ENCODE measurements at regions not wholly inside any gene's neighbourhood (a gene's known extent, or its start where the extent isn't known, plus 50 kb on each side); places are given as distances from the start of the nearest gene placed in this dataset.

- H3K27me3 ChIP-seq (replicated peaks in 1 of 2; ENCODE audit: control insufficient read depth in 2 of 2, insufficient read depth in 2 of 2, low read length in 1 of 2): no peaks in the 10 kb centered on the region
- ChIA-PET CTCF (no interaction called here), SMC1A (ENCODE audit: uncharacterized antibody, unreplicated experiment) (interaction anchor here (0.6 to 22.8 kb wide), 8 partner anchors 8 to 49 kb away, joined by 3 to 328 read pairs (median 6); no protein-coding TSS in a partner anchor), RAD21 (ENCODE audit: unreplicated experiment) (interaction anchor here (0.8 to 2.7 kb wide), 9 partner anchors 11 to 42 kb away, joined by 3 to 11 read pairs (median 4); no protein-coding TSS in a partner anchor), POLR2A (interaction anchor here (1.4 kb wide), 1 partner anchor 18 kb away, joined by 4 read pairs; no protein-coding TSS in a partner anchor)
- H3K79me2 ChIP-seq (ENCODE audit: control insufficient read depth, insufficient read depth, low read length): no peaks in the 10 kb centered on the region
- no peaks in the 10 kb centered on the region for H3K36me3 ChIP-seq (ENCODE audit: control insufficient read depth in 2 of 2, insufficient read depth in 2 of 2, low read length in 1 of 2)
- H3K9me3 ChIP-seq (replicated peaks; ENCODE audit: control insufficient read depth, insufficient read depth, low read length): no peaks in the 10 kb centered on the region
- BruUV-seq (replicated peaks): no TSS peak
- H3K4me2 ChIP-seq (ENCODE audit: control insufficient read depth, insufficient read depth): no peak overlapping the region
- ATAC-seq (no peak), FAIRE-seq (no peak), DNase-seq (ENCODE audit: low read depth, low spot score) (no peak)
- H3K9ac ChIP-seq (ENCODE audit: control insufficient read depth, insufficient read depth, low read length): no peak overlapping the region
- no peak overlapping the region for H3K4me3 ChIP-seq
- no peak overlapping the region for H2AFZ ChIP-seq (ENCODE audit: control insufficient read depth, low read depth, low read length)
- H3K27ac ChIP-seq (ENCODE audit: control insufficient read depth, insufficient read depth): no peak overlapping the region
- intact Hi-C loops (cut with micrococcal nuclease; ENCODE audit: unreplicated experiment) (no loop called here), in situ Hi-C loops (cut with MboI) (no loop called here)
- H3K4me1 ChIP-seq (ENCODE audit: control insufficient read depth, insufficient read depth, low read length): 0 out of 2 replicates have a peak, but pooled peaks cover 3% of the 10 kb centered on the region
- H4K20me1 ChIP-seq (ENCODE audit: control insufficient read depth, insufficient read depth): no peaks in the 10 kb centered on the region
- TF ChIP-seq IKZF1 (conservative IDR thresholded peaks at IDR 0.05) (0 out of 2 replicates have a peak, but pooled peaks have one; percentile 23), PAX8 (IDR thresholded peaks at IDR 0.05) (no peak), IKZF2 (IDR thresholded peaks at IDR 0.05) (peak in 1 of 2 experiments; percentile 24; a peak in 1 of 4 replicates), MTA2 (IDR thresholded peaks at IDR 0.05; ENCODE audit: low read depth) (peak; percentile 41; the same call in 1 of the 2 replicates)
Measured at GRCh38 chr10:59085054-59085453, 91.4 kb upstream of the PHYHIPL start.

- no peak overlapping the region for H3K4me2 ChIP-seq (ENCODE audit: control insufficient read depth, insufficient read depth)
- no peaks in the 10 kb centered on the region for H3K79me2 ChIP-seq (ENCODE audit: control insufficient read depth, insufficient read depth, low read length)
- H3K9ac ChIP-seq (ENCODE audit: control insufficient read depth, insufficient read depth, low read length): no peak overlapping the region
- no peak overlapping the region for H3K4me3 ChIP-seq
- ChIA-PET POLR2A (interaction anchor here (0.5 to 1.6 kb wide), 7 partner anchors 13 to 343 kb away, joined by 3 to 6 read pairs (median 4); no protein-coding TSS in a partner anchor), RAD21 (ENCODE audit: unreplicated experiment) (interaction anchor here (0.9 to 2.7 kb wide), 13 partner anchors 12 to 134 kb away, joined by 3 to 12 read pairs (median 4); no protein-coding TSS in a partner anchor), SMC1A (ENCODE audit: uncharacterized antibody, unreplicated experiment) (interaction anchor here (0.6 to 22.8 kb wide), 17 partner anchors 7 to 94 kb away, joined by 3 to 328 read pairs (median 6); no protein-coding TSS in a partner anchor), CTCF (interaction anchor here (0.6 to 1.5 kb wide), 6 partner anchors 12 to 134 kb away, joined by 3 to 4 read pairs (median 4); no protein-coding TSS in a partner anchor)
- FAIRE-seq (no peak), ATAC-seq (no peak), DNase-seq (ENCODE audit: low read depth, low spot score) (no peak)
- H3K9me3 ChIP-seq (replicated peaks; ENCODE audit: control insufficient read depth, insufficient read depth, low read length): no peaks in the 10 kb centered on the region
- H3K27ac ChIP-seq (ENCODE audit: control insufficient read depth, insufficient read depth): no peak overlapping the region
- H2AFZ ChIP-seq (ENCODE audit: control insufficient read depth, low read depth, low read length): no peak overlapping the region
- no TSS peak for BruUV-seq (replicated peaks)
- WGBS (ENCODE audit: insufficient coverage, insufficient replicate concordance, low lambda C conversion rate, missing lambda C conversion rate): 24% methylated on average over 6 of the region's 6 CpGs
- H4K20me1 ChIP-seq (ENCODE audit: control insufficient read depth, insufficient read depth): no peaks in the 10 kb centered on the region
- no peaks in the 10 kb centered on the region for H3K36me3 ChIP-seq (ENCODE audit: control insufficient read depth in 2 of 2, insufficient read depth in 2 of 2, low read length in 1 of 2)
- H3K27me3 ChIP-seq (replicated peaks in 1 of 2; ENCODE audit: control insufficient read depth in 2 of 2, insufficient read depth in 2 of 2, low read length in 1 of 2): no peaks in the 10 kb centered on the region
- H3K4me1 ChIP-seq (ENCODE audit: control insufficient read depth, insufficient read depth, low read length): 0 out of 2 replicates have a peak, but pooled peaks cover 3% of the 10 kb centered on the region
- intact Hi-C loops (cut with micrococcal nuclease; ENCODE audit: unreplicated experiment): no loop called here
- in situ Hi-C loops (cut with MboI): no loop called here
- TF ChIP-seq RAD21 (IDR thresholded peaks at IDR 0.05; ENCODE audit: insufficient read depth, low read depth, low read length) (no peak), SUZ12 (IDR thresholded peaks at IDR 0.05; ENCODE audit: unreplicated experiment) (no peak), CHD2 (IDR thresholded peaks at IDR 0.05; ENCODE audit: borderline replicate concordance, low read depth, low read length) (no peak), SMAD5 (IDR thresholded peaks at IDR 0.05; ENCODE audit: low read depth) (no peak), YY1 (IDR thresholded peaks at IDR 0.05; ENCODE audit: low read depth, low read length) (no peak), NFXL1 (IDR thresholded peaks at IDR 0.05; ENCODE audit: borderline replicate concordance) (no peak), DPF2 (IDR thresholded peaks at IDR 0.05) (no peak), ATF3 (IDR thresholded peaks at IDR 0.05; ENCODE audit: borderline replicate concordance, extremely low read depth, low read depth, low read length) (no peak), GATAD2B (conservative IDR thresholded peaks at IDR 0.05; ENCODE audit: low read depth) (no peak), NFIC (IDR thresholded peaks at IDR 0.05; ENCODE audit: low read depth, low read length) (peak; percentile 34; the same call in 1 of the 2 replicates), SP1 (IDR thresholded peaks at IDR 0.05; ENCODE audit: low read depth, low read length) (no peak), ESRRA (IDR thresholded peaks at IDR 0.05; ENCODE audit: low read length) (no peak), CHD1 (IDR thresholded peaks at IDR 0.05; ENCODE audit: low read depth, low read length) (no peak)
Measured at GRCh38 chr10:59085711-59086502, 90.5 kb upstream of the PHYHIPL start.

Measured in GM12878 (cell line).